Type B pancreatic cell (in vitro differentiated cells): ENCODE measurements at regions not wholly inside any gene's neighbourhood (a gene's known extent, or its start where the extent isn't known, plus 50 kb on each side); places are given as distances from the start of the nearest gene placed in this dataset.

Experiments
- DNase-seq: peaks from one replicate; pipeline ENCODE4 v3.0.0; 2021; ENCODE audit warnings: mixed read lengths; ENCODE audit not compliant: unreplicated experiment; ENCODE audit errors: extremely low spot score
- H3K27ac Mint-ChIP-seq: 2 replicates; pipeline ENCODE4 v1.8.0; 2021; ENCODE audit warnings: mild to moderate bottlenecking, mixed read lengths
- H3K27me3 Mint-ChIP-seq: 2 replicates; pipeline ENCODE4 v1.8.0; 2021; ENCODE audit warnings: mixed read lengths
- H3K36me3 Mint-ChIP-seq: 2 replicates; pipeline ENCODE4 v1.8.0; 2021; ENCODE audit warnings: mixed read lengths
- H3K4me1 Mint-ChIP-seq: one replicate; pipeline ENCODE4 v1.8.0; 2021; ENCODE audit warnings: mixed read lengths; ENCODE audit not compliant: unreplicated experiment
- H3K4me3 Mint-ChIP-seq: 2 replicates; pipeline ENCODE4 v1.8.0; 2021; ENCODE audit warnings: mild to moderate bottlenecking, mixed read lengths
- H3K9me3 Mint-ChIP-seq: 2 replicates; pipeline ENCODE4 v1.8.0; 2021; ENCODE audit warnings: mixed read lengths
- TF ChIP-seq, protein P1 (sequence below): fragments of 200-600 bp; sonication (generic); conservative IDR thresholded peaks from 2 replicates; pipeline ENCODE4 v1.5.0; 2021; ENCODE audit warnings: antibody characterized with exemption, mild to moderate bottlenecking

GRCh38 chr14:87067591-87067990 is 925.4 kb downstream of the GALC start:
- TF ChIP-seq, protein P1, sequence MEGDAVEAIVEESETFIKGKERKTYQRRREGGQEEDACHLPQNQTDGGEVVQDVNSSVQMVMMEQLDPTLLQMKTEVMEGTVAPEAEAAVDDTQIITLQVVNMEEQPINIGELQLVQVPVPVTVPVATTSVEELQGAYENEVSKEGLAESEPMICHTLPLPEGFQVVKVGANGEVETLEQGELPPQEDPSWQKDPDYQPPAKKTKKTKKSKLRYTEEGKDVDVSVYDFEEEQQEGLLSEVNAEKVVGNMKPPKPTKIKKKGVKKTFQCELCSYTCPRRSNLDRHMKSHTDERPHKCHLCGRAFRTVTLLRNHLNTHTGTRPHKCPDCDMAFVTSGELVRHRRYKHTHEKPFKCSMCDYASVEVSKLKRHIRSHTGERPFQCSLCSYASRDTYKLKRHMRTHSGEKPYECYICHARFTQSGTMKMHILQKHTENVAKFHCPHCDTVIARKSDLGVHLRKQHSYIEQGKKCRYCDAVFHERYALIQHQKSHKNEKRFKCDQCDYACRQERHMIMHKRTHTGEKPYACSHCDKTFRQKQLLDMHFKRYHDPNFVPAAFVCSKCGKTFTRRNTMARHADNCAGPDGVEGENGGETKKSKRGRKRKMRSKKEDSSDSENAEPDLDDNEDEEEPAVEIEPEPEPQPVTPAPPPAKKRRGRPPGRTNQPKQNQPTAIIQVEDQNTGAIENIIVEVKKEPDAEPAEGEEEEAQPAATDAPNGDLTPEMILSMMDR = no peak
- Mint-ChIP-seq H3K27me3 (no peaks in the 10 kb centered on the region), H3K4me3 (no peak overlapping the region), H3K9me3 (no peaks in the 10 kb centered on the region), H3K27ac (no peak overlapping the region), H3K4me1 (peaks cover 3% of the 10 kb centered on the region), H3K36me3 (no peaks in the 10 kb centered on the region)
- DNase-seq = no peak

DNA sequence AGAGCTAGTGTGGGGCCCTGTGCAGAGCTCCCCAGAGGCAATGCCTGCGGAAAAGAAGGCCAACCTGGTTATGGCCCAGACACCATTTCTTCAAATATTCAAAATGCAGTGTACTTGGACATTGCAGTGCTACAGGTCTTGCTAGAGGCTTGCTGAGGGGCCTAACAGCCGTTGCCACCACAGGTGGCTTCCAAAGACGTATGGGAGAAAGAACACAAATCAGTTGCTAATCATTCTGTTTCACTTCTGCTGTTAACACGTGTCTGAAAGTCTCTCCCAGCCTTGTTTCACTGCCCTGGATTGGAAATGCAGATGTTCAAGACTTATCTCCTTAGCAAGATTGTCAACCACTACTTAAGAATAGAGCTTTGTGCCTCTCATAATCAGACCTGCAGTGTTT is 925.9 kb downstream of the GALC start:
- Mint-ChIP-seq H3K27me3 (no peaks in the 10 kb centered on the region), H3K36me3 (no peaks in the 10 kb centered on the region), H3K9me3 (no peaks in the 10 kb centered on the region), H3K4me1 (peaks cover 3% of the 10 kb centered on the region), H3K4me3 (no peak overlapping the region), H3K27ac (no peak overlapping the region)
- DNase-seq = no peak
- TF ChIP-seq, protein P1 = no peak

- Mint-ChIP-seq H3K27ac (no peak overlapping the region), H3K4me1 (peaks cover 3% of the 10 kb centered on the region), H3K36me3 (no peaks in the 10 kb centered on the region), H3K9me3 (no peaks in the 10 kb centered on the region), H3K4me3 (no peak overlapping the region), H3K27me3 (no peaks in the 10 kb centered on the region)
- TF ChIP-seq, protein P1 = peak; percentile 58
- DNase-seq = no peak
Observed at GRCh38 chr14:87066221-87066817, 926.7 kb downstream of the GALC start.

DNA sequence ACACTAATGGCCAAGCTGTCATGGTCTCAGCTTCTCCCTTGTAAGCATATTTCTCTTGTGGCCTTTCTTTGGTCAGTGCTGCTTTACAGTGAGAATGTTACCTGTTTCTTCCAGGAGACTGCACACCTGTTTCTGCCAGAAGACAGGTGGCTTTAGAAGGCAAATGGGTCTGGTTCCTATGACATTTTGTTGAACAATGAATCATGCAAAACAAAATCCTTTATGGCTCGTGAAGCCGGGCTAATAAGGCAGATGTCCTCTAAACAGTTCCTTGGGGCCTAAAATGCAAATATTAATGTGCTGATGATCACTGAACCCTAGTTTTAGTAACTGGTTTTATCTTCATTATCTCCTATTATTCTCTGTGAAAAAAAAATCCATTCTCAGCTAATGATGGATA is 927.6 kb downstream of the GALC start:
- Mint-ChIP-seq H3K27ac (no peak overlapping the region), H3K4me3 (no peak overlapping the region)

GRCh38 chr14:87063181-87063580 is 929.8 kb downstream of the GALC start:
- Mint-ChIP-seq H3K36me3 (no peaks in the 10 kb centered on the region), H3K9me3 (no peaks in the 10 kb centered on the region)
- TF ChIP-seq, protein P1 = no peak

More for the DNA sequence above, 927.6 kb downstream of the GALC start:
- no peaks in the 10 kb centered on the region for H3K9me3 Mint-ChIP-seq
- TF ChIP-seq, protein P1 = no peak
- H3K36me3 Mint-ChIP-seq = no peaks in the 10 kb centered on the region
- no peaks in the 10 kb centered on the region for H3K27me3 Mint-ChIP-seq
- peaks cover 3% of the 10 kb centered on the region for H3K4me1 Mint-ChIP-seq
- DNase-seq = no peak

DNA sequence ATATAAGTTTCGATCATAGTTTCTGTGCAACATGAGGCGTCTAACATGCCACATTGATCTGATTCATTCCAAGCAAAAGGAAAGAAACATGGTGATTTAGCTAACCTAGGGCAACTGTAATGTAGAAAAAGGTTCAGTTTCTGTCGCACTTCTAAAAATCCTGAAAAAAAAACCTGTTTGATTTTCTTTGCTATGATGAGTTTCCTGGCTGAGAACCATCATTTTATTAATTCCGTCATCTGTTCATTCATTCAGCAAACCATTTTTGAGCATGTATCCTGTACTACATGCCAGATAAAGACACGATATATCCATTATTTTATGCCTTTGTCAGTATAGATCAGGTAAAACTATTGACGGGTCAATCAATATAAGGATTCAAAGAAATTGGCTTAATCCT is 932.6 kb downstream of the GALC start:
- H3K27ac Mint-ChIP-seq = no peak overlapping the region
- no peaks in the 10 kb centered on the region for H3K36me3 Mint-ChIP-seq
- TF ChIP-seq, protein P1 = no peak
- peaks cover 3% of the 10 kb centered on the region for H3K4me1 Mint-ChIP-seq
- no peaks in the 10 kb centered on the region for H3K27me3 Mint-ChIP-seq
- DNase-seq = no peak
- no peak overlapping the region for H3K4me3 Mint-ChIP-seq
- no peaks in the 10 kb centered on the region for H3K9me3 Mint-ChIP-seq

More at GRCh38 chr14:87063181-87063580, 929.8 kb downstream of the GALC start:
- peaks cover 3% of the 10 kb centered on the region for H3K4me1 Mint-ChIP-seq
- no peak for DNase-seq
- H3K27me3 Mint-ChIP-seq = no peaks in the 10 kb centered on the region
- H3K27ac Mint-ChIP-seq = no peak overlapping the region
- H3K4me3 Mint-ChIP-seq = no peak overlapping the region
